Stimulated activated CD8-positive, alpha-beta memory T cell treated with anti-CD3 and anti-CD28 coated beads, Interleukin-12 subunit alpha, Interleukin-12 subunit beta, amount 100 ng/mL, for 4 hours (primary cell): ENCODE measurements at regions not wholly inside any gene's neighbourhood (a gene's known extent, or its start where the extent isn't known, plus 50 kb on each side); places are given as distances from the start of the nearest gene placed in this dataset.
"Not testable (repeated sequence)": the region's sequence is repeated elsewhere in the genome, so short reads cannot be mapped to it uniquely, and the experiment has no call there.

Experiments used
- DNase-seq: peaks from one replicate; pipeline ENCODE4 v3.0.0-alpha.2; 2020; ENCODE audit warnings: low read depth

DNA sequence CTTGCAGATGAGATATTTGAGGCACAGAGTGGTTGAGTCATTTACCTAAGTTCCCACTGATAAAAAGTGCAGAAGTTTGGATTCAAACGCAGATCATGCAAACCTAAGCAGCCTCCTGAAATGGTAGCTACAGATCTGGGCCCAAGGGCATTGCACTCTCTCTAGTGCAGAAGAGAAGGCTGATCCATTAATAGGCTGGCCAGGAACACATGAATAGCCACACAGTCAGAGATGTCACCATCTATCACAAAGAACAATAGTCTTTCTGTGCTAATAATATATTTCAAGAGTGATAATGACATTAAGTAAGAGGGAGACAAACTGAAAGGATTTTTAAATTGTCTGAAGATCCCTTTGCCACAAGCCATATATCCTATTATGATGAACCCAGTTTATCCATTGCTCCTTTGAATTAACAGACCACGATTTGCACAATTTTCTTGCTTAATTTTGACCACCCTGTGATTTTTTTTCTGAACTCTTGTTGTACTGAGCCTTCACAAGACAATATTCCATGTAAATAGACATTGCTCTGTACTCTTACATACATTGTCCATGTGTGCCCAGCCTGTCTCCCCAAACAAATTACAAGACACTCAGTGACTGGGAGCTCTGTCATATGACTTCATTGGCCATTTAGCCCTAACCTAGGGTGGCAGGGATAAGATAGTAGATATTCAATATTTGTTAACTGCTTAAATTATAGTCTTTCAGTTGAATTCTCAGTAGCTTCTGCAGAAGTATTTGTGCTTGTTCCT is 112.4 kb upstream of the RBPJ start:
- no peak for DNase-seq

DNA sequence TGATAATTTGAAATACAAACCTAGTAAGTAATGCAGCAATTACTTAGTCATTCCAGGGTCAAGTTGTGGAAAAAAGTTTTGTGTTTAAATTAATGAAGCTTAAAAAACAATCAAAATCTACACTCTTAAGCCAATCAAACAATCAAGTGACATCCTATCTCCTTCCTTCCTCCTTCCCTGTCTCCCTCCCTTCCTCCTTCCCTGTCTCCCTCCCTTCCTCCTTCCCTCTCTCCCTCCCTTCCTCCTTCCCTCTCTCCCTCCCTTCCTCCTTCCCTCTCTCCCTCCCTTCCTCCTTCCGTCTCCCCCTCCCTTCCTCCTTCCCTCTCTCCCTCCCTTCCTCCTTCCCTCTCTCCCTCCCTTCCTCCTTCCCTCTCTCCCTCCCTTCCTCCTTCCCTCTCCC is 111.4 kb upstream of the RBPJ start:
- not testable (repeated sequence) for DNase-seq

DNA sequence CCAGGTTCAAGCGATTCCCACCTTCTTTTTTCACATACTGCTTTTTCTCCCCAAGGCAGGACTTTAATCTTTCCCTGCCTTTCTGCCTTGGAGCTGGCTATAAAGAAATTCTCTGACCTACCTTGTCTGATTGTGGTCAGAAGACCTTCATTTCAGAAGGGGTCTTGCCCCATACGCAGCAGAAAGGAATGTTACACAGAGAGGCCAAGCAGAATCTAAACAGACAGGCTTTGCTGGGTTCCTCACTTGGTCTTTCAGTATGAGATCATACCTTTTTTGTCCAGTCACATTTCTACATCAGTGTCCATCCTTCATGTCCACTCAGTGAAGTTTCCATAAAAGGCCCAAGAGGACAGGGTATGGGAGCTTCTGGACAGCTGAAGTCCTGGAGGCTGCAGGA is 108.3 kb upstream of the RBPJ start:
- no peak for DNase-seq

DNA sequence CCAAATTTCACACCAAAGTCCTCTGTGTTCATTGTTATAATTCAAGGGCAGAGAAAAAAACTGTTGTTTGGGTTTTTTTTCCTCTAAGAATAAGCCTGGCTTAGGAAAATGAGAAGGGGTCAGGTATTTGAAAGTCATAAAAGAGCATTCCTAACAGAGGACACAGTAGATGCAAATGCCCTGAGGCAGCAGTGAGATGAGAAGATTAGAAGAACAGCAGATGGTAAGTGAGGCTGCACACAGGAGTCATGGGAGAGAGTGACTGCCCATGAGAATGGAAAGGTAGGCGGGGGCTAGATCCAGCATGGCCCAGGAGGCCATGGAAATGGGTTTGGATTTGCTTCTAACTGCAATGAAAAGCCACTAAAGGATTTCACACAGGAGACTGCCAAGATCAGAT is 107.5 kb upstream of the RBPJ start:
- DNase-seq: no peak

DNA sequence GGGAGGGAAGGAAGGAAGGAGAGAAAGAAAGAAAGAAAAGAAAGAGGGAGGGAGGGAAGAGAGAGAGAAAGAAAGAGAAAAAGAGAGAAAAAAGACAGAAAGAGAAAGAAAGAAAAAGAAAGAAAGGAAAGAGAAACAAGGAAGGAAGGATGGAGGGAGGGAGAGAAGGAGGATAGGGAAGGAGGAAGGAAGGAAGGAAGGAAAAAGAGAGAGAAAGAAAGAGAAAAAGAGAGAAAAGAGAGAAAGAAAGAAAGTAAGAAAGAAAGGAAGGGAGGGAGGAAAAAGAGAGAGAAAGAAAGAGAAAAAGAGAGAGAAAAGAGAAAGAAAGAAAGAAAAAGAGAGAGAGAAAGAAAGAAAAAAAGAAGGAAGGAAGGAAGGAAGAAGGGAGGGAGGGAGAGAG is 105.8 kb upstream of the RBPJ start:
- DNase-seq: no peak

DNA sequence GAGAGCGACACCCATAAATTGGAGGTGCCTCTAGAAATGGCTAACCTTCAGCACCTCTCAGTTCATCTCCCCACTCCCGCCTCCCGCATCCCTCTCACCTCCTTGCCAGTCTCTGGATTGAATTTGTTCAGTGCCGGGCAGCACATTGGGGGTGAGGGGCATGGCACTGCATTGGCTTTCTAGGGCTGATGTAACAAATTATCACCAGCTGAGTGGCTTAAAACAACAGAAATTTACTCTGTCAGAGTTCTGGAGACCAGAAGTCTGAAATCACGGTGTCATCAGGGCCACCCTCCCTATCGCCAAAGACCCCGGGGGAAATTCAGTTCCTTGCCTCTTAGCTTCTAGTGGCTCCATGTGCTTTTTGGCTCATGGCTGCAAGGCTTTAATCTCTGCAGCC is 105.1 kb upstream of the RBPJ start:
- no peak for DNase-seq

DNA sequence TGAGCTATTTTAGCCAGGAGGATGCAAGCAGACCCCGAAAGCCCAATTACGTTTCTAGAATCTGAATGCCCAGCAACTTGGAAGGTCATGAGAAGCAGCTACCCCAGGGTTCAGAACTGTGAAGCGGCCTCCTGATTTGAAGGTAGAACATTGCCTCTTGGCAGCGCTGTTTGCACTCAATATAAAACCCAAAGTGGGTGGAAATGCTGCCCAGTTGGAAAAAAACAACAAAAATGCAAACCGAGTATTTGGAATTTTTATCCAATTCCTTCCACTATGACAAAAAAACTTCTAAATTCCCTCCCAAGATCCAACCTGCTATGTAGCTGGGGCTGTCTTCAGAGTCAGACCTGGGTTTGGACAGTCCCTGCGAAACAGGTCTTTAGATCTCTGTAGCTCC is 103.3 kb upstream of the RBPJ start:
- no peak for DNase-seq

DNA sequence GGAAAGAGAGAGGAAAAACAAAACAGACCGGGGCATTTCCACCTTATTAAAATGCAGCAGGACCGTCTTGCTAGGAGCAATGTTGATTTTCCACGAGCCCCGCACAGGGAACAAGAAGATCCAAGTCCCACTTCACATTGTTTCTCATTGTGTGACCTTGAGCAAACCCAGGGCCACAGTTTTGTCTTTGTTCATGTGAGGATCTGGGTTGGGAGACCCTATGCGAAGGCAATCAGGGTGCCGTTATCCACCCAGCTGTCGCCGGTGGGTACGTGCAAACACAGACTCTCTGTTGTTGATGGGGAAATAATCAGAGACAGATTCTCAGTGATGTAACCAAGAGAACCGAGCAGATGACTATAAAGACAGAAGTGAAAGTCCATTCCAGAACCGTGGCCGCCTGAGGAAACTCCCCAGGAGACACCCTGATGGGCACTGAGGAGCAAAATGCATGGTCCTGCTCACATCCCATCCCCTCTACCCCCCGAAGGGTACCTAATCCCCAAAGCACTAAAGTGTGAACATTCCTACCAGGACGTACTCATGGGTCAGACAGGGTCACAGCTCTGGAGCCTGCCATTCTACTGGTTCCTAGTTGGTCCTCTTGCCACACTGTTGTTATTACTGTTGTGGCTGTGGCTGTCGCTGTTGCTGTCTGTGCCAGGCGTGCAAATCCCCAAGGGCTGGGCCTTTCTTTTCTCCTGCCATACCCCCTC is 102.7 kb upstream of the RBPJ start:
- DNase-seq: no peak

DNA sequence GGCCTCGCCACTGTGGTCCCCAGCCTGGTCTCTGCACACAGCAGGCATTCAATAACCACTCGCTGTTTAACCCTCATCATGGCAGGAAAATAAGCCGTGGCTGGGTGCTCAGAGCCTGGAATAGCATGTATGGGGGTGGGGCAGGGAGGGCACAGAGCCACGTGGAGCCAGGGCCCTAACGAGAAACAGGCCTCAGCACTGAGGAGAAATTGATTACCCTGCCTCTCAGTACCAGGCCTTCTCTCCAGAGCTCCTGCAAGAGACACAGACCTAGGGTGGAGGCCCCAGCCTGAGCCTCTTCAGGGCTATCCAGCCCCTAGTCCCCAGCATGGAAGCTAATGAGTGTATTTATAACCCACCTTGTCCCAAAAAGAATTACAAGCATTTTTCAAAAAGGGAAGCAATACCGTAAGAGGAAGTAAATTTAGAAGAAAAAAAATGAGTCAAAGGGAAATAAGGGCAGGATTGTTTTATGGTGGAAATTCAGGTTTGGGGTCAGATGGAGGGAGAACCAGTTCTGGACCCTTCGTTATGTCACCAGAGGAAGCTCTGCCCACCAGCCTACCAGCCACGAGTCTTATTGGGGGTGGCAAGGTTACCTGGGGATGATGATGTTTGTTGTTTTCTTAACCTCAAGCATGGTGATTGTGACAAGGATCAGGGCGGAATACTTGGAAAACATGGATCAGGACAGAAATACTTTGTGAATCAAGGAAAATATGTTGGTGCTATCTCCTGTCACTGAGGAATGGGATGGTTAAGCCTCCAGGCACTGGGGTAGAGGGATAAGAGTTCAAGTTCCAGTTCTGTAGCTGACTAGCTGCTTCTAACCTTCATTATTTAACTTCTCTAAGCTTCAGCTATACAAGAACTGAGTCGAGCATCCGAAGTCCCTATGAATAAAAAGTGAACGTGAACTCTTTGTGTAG is 101.9 kb upstream of the RBPJ start:
- no peak for DNase-seq

DNA sequence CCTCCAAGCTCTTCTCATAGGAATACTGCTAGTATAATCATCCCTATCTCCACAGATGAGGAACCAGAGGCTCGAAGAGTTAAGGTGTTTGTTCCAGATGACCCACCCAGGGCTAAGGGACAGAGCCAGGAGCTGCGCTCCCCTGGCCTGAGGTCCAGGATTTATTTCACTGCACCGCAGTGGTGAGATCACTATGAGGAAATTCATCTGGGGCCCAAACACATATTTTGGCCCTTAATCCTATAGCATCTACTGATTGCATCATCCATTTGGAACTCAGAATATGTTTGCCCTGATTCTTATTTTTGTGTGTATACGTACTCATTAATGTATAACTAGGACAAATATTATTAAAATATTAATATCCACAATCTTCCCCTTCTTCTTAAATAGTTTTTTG is 100.1 kb upstream of the RBPJ start:
- DNase-seq: no peak

DNA sequence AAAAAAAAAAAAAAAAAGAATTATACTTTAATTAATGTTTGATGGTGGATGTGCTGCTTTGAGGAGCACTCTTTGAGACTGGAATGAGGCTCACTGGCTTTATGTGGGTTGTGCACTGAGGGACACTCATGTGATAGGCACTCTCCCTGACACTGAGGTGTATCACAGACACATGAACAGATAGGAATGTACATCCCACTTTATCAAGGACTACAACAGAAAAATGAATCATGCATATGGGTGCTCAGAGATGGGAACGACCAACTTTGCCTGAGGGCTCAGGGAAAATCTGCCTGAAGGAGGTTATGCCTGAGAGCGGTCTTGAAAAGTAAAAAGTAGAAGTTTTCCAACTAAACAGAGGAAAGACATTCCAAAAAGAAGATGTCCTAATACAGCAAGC is 97.7 kb upstream of the RBPJ start:
- DNase-seq: no peak

DNA sequence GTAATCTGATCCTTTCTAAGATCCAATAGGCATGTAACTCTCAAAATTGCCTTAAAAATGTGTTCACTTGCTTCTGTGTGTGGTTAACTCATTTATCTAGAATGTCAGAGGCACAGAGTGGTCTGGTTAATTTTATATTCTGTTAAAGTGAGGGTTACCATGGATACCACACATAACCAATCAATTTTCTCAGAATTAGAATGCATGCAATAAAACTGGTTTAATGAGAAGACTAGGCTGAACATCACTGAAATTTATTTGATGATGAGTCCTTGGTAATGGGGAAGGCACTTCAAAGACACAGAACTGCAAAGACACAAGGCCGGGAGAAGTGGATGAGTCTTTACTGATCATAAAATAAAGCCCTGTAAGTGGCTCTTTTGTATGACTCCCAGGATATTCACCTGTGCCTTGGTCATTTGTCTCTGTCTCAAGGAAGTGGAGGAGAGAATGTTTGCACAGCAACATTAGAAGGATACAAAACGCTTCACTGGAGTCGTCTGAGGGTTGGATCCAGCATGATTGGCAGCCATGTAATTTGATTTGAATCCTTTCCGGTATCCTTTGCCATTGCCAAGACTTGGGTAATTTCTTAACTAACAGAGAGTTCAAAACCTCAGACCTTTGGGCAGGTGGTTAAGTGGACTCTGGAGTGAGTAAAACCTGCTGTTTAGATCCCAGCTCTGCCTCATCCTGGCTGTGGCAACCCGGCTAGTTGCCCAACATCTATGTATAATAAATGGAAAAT is 94.0 kb upstream of the RBPJ start:
- DNase-seq: no peak

DNA sequence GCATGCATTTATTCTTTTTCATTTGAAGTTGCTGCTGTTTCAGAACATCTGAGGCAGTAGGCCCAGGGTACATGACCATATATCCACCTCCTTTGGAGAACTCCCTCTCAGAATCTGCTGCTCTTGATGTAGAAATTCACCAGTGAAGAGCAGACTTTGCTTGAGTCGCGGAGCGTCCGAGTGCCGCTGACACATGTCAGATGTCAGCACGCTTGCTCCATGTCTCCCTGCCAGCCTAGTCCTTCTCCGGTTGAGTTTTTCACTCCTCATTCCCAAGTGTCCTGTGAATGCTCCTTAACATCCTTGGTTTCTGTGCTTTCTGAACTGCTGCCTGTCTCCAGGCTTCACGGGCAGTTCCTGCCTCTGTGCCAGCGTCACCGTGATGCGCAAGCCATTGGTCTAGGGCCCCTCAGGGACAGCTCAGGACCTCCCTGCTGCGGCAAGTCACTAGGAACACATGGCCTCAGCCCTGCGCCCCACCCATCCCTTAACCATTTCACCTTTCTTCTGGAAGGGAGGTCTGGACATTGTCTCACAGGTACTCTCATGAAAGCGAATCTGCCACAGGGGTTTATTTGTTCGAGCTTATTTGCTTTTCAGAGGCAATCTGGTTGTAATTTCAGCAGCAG is 93.1 kb upstream of the RBPJ start:
- no peak for DNase-seq

DNA sequence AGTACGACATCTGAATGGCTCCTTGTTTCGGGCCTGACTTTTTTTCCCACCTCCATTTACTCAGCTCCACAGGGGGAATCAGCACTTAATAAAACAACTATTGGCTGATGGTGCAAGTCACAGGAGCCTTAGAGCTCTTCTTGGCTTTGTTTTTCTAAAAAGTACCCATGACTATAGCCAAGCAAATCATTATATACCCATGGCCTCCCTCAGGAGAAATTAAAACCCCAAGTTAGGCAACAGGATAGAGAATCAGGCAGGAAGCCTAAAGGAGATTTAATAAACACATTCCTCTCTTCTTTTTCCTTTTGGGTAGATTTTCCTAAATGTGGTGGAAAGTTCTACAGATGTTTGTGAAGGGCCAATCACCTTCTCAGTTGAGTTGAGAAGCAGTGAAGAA is 91.9 kb upstream of the RBPJ start:
- DNase-seq: no peak

DNA sequence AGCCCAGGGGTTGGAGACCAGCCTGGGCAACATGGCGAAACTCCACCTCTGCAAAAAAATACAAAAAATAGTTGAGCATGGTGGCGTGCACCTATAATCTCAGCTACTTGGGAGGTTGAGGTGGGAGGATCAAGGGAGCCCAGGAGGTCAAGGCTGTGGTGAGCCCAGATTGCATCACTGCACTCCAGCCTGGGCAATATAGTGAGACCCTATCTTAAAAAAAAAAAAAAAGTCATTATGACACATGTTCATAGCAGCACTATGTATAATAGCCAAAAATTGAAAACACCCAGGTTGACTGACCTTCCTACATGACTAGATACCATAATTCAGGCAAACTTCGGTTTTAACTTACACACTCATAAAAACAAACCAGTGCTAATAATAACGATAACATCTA is 90.8 kb upstream of the RBPJ start:
- DNase-seq: no peak

DNA sequence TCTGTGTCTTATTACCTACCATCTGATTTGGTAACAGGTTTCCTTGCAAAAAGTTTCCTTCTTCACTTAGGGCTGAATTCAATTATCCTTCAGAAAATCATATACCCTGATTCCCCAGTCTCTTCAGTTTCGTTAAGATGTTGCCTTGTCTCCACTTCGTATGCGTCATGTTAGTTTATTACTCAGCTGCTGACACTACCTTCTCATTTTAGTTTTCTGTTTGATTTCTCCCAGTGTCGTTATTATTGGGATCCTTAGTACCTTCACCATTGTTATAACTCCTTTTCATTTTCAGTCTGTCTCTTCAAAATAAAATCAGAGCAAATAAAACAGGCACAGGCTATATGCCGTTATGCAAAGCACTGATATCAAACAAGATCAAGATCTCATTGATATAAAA is 87.5 kb upstream of the RBPJ start:
- DNase-seq: no peak

DNA sequence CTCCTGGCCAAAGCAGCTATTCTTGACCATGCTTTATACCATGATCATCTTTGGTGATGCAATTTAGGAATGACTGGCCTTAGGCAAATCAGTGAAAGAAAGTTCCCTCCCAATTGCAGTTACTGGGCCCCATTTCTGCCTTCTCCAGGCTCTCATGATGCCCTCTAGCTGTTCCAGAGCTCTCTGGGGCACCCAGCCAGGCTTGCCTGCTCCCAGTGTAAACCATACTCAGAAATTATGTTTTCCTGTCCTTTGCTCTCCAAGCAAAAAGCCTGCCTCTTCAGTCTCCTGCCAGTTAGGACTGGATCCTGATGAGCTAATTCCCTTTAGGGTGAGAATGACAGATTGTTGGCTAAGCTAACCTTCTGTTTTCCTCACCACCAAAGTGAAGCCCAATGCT is 85.3 kb upstream of the RBPJ start:
- DNase-seq: no peak

DNA sequence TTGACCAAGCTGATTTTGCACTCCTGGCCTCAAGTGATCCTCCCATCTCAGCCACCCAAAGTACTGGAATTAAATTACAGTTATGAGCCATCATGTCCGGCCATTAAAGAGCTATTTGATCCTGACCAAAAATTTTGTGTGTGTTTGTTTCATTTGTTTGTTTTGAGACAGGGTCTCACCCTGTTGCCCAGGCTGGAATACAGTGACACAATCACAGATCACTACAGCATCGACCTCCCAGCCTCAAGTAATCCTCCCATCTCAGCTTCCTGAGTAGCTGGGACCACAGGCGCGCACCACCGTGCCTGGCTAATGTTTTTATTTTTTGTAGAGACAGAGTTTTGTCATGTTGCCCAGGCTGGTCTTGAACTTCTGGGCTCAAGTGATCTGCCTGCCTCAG is 82.9 kb upstream of the RBPJ start:
- no peak for DNase-seq

DNA sequence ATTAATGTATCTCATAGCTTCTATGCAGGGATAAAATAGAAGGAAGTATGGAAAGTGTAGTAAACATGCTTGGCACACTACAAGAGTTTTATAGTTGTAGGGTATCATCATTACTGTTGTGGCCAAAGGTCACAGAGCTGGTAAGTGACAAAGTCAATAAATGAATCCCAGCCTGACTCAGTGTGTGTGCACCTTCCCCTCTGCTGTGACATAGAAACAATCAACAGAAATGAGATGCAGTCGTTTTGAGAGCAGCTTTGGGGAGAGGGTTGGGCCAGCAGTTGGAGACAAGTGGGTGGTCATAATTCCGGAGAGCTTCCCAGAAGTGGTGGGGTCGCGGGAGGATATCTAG is 82.4 kb upstream of the RBPJ start:
- no peak for DNase-seq

DNA sequence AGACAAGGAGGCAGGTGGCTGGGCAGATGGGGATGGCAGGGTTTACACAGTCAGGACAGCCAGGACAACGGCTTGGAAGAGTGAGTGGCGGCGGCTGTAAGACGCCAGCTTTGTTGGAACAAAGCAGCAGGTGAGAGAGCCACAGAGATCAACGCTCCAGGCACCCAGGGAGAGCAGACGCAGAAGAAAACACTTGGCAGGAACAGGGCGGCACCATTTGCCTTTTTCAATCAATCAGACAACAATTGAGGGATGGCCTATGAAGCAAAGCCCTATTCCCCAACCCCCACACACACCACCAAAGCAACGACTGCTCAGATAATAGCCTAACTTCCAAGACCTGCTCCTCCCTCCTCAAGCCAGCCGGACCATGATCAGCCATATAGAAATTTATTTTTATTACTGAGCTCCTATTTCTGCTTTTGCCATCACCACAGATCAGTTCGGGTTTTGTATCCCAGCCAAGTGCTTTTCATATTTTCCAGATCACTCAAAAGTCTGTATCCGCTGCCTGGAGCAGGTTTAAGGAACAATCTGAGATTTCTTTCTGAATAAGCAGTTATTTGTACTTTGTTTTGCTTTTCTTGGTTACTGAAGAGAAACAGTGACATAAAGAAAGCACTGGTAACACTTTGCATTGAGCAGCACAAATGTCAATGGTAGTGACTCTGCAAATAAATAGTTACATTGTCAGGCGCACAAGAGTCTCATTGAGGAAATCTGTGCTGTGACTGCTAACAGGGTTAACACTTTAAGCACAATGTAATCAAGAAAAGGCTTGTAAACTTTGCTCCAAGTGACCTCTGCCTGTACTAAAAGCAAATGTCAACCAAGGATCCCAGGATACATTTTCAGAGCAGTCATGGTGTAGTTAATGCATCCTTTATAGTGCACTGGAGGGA is 81.8 kb upstream of the RBPJ start:
- no peak for DNase-seq

DNA sequence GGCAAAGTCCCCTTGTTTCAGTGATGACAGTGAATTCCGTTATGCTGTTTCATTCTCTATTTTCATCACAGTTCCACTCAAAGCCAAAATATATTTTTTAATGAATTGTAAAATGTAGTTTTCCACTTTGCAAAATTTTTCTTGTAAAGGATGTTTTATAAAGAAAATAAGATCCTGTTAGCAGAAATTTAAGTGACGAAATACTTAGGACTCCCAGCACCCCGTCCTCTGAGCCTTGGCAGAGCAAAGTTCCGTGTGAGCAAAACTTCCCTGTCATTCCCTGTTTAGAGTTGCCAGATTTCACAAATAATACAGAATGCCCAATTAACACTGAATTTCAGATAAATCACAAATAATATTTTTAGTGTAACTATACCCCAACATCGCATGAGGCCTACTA is 81.0 kb upstream of the RBPJ start:
- DNase-seq: no peak
